ENCODE measurements at regions not wholly inside any gene's neighbourhood (a gene's known extent, or its start where the extent isn't known, plus 50 kb on each side); places are given as distances from the start of the nearest gene placed in this dataset.

- no peak for TF ChIP-seq GATA2 (IDR thresholded peaks at IDR 0.05; ENCODE audit: low read depth, low read length)
- no peak for TF ChIP-seq GATA3 (IDR thresholded peaks at IDR 0.05; ENCODE audit: low read depth, low read length)
Observed at GRCh38 chr10:113410618-113411017, 142.2 kb upstream of the HABP2 start.
